ENCODE measurements at regions not wholly inside any gene's neighbourhood (a gene's known extent, or its start where the extent isn't known, plus 50 kb on each side); places are given as distances from the start of the nearest gene placed in this dataset.

DNA sequence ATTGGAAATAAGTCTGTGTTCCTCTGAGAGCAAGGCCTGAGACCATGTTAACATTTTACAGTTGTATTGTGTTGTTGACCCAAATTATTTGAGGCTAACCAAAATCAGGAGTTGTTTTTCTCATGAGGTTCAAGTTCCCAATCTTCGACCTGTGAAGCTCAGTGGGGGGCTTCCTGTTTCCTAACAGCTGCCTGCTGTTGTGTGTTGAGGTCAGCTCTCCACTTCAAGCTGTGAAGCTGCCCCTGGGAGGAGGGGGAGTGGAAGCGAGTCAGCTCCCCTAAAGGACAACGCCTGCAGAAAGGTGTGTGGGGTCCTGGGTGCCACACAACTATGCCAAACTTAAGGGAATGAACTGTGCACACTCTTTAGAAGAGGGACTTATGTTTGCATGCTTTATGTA, 295.5 kb downstream of the IRX1 start:
- no peak for DNase-seq

DNA sequence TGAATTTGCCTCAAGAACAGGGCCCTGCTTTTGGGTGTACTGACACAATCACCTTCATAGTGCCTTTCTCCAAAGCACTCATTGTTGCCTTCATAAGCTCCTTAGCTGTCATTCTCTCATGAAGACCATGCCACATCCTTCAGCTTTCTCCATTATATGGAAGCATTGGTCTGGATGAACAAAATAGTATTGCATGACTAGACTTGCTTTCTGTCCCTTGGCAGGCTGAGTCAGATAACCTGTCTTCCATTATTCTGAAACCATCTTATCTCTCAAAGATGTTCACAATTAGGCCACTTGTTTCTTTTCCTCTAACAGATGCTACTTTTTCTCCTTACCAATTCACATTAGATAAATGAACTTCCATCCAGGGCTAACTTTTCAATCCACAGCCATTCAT, 297.9 kb downstream of the IRX1 start:
- no peak for DNase-seq

DNA sequence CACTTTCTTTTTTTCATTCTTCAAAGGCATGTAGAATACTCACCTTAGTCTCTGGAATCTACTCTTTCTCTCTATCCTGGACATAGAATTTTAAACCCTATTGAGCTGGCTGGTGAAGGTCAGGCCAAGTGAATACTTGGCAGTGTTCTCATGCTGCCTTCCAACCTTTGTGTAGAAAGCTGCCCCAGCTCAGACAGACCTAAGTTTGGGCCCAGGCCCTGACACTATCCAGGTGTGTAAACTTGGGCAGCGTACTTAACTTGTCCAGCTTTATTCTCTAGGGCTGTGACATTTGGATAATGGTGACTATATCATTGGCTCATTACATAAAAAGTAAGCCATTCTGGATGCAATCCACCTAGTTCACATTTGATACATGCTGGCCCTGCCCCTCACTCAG, 298.3 kb downstream of the IRX1 start:
- no peak for DNase-seq

DNA sequence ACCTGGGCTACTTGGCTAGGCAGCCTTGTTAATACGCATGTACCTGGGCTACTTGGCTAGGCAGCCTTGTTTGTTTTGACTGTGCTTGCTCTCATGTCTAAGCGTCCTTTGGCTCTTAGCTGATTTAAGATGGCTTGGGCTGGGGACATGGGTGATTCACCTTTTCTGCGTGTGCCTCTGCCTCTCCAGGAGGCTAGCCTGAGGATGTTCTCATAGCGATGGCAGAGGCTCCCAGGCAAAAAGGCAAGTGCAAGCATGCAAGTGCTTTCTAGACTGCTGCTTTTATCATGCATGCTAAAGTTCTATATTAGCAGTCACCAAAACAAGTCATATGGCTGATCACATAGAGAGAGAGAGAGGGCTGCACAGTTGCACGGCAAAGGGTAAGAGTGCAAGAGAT, 300.5 kb downstream of the IRX1 start:
- no peak for DNase-seq

DNA sequence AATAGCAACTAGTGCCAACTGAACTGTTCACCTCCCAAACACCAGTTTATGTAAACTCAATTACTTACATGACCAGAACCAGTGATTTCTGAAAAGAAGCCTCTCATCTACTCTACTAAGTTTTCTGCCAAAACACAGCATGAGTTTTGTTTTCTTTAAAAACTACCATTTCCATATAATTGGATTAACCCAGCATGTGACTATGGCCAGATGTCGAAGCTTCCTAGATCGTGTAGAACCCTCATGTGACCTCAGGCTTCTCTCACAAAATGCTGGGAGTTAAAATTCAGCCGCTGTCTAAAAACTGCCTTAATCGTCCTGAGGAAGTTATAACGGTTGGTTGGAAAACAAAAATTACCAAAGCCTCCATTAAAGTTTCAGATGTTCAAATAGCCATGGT, 303.5 kb downstream of the IRX1 start:
- no peak for DNase-seq

DNA sequence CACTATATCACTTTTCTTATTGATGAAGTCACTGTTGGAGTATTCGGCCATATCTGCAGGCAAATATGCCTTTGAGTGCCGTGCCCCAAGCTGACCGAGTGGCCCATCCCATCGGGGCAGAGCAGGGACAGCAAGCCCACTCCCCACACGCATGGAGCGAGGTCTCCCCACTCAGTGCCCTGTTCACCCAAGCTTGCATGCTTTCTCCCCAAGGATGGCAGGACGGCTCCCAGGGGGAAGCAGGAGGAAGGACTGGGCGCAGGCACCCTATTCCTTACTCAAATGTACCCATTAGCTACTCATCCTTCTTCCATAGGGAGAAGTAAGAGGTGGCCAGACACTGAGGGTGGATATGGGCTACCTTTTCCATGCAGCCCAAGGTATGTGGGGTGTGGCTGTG, 309.0 kb downstream of the IRX1 start:
- DNase-seq = no peak

DNA sequence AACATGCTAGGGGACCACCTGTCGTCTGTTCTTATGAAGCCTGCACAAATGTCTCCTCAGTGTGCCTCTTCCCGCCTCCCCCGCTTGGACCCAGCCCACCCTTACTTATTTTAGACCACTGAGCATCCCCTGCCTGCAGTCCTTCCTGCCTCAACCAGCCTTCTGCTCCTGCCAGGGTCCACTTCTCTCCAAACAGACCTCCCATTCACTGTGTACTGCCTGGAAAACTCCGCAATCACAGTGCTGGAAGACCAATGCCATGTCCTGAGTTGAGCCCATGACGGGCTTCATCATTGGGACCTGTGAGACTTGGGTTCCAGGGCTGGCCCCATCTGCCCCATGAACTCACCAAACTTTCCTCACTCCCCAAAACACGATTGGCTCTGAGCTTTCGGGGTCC, 309.4 kb downstream of the IRX1 start:
- DNase-seq = no peak

DNA sequence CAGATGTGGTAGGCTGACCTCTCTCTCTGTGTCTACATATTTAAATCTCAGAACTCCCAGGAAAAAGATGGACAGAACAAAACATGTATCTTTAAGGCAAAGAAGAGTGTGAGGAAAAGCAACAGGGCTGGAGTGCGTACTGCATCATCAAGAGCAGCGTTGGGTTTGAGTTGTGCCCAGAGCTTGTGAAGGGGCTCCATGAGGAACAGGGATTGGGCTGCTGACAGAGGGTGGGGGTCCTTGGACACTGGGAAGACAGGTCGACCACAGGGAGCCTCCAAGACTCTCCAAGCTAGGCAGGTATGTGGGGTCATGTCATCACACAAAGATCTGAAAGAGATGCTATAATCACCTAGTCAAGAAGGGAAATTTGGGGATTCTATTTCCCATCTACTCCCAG, 309.9 kb downstream of the IRX1 start:
- no peak for DNase-seq

DNA sequence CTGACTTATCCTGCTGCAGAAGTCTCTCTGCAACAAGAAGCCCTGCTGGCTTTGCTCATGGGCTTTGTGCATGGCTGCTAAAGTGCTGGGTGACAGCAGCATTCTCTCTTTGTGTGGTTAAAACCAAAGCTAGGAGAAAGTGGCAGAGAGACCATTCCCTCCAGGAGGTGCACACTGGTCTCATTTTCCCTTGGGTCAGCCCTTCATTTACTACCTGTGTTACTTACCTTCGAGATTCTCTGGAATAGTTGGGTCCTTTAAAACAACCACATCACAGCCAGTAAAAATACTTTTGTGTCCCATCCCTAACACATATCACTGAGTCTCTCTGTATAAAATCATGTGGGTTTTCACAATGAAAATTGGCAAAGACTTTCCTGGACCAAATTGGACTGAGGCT, 315.5 kb downstream of the IRX1 start:
- no peak for DNase-seq

DNA sequence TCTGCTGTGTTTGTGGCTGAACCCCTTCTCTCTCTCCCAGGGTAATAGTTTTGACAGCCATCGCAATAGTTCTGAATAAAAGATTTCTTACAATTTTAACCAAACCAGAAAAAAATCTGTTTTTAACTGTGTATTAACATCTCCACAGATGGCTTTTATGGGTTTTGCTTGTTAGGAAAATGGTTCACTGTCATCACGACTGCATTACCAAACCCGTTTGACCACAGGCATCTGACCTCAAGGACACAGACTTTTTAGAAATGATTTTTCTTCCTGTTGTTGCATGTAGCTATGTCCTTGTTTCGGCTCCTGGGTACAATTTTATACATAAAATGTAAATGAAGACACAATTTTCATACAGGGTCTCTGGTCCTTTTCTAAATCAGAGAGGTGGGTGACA, 316.1 kb downstream of the IRX1 start:
- no peak for DNase-seq

DNA sequence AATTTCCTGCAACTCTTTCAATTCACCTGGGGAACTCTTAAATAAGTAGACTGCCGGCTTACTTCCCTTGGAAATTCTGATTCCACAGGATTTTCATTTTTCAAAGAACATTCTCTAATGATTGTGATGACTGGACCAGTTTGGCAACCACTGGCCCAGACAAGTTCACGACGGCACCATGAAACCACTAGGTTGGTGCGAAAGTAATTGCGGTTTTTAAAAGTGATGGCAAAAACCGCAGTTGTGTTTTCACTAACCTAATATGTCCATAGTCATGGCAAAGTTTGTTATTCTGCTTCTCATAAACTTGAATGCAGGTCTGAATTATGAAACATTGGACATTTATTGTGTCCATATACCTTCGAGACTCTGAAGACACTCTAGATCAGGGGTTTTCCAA, 317.2 kb downstream of the IRX1 start:
- DNase-seq = no peak

DNA sequence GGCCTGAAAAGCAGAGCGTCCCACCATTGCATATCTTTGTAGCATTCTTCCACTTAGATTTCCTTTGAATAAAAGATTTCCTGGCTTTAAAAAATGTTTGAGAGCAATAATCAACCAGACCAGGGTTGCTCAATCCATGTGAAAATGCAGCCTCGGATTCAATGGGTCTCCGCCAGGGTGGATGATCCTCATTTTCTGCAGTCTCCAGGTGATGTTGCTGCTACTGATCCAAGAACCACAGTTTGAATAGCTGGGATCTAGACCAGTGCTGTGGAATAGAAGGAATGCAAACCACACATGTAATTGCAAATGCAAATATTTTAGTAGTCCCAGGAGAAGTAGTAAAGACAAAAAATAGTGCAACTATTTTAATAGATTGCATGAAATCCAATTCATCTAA, 317.6 kb downstream of the IRX1 start:
- DNase-seq = no peak

DNA sequence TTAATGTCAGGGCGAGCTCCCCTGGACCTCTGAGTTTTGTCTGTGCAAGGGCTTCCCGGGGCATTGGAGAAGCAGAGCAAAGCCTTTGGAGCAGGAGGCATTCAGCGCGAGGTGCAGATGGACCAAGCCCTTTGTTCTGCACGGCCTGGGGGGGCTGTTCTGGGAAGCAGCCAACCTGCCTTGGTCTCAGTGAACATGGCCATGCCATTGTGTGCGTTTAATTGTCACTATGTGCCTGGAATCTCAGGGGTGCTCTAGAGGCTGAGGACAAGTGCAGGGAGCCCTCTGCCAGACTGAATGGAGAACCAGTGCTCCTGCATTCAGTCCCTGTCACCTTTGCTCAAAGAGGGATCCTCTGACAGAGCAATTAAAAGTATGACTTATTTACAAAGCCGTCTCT, 329.4 kb downstream of the IRX1 start:
- no peak for DNase-seq

DNA sequence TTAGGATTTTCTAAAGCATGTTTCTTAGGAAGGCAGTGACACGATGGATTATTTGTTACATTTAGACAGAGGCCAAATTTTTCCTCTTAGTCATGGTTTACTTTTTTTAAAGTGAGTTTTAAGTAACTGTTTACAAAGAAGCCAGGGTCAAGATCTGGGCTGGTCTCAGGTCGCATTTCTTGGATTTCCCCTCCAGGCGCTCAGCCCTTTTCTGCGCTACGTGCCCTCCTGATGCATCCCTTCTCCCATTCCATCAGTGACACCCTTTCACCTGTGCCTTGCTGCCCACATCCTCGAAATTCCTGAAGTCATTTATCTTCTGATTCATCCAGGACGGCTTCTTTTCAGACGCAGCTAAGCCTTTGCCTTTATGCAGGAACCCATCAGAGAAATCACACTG, 330.3 kb downstream of the IRX1 start:
- DNase-seq = no peak

DNA sequence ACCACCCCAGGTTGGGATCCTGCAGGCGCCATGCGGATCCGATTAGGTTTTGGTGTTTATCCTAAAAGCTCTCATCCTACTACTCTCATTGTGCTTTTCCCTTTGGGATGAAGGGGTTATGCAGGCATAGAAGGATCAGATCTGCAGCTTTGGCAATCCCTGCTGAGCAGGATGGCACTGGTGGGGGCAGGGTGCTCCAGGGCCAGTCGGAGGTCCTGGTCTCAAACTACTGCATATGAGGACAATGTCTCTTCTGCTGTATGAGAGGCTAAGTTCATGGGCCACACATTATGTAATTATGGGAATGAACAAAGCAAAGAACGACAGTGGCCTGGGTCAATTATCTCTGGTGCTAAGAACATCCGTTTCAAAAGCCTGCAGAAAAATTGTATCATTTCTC, 334.2 kb downstream of the IRX1 start:
- no peak for DNase-seq

DNA sequence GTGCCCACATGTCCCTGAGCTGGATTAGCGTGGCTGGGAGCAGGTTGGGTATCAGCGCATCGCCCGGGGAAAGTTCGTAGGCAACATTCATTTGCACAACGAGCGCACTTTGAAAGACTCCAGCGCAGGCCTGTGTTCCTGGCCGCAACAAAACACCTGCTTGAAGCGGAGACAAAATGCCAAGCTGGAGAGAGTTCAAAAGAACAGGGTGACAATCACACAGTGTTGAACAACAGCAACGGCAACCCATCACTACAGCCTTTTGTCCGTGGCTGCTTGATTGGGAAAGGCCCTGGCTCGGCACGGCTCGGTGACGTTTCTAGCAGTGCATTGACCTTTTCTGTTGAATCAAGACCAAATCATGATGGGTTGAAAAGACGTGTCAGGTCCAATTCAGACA, 336.3 kb downstream of the IRX1 start:
- no peak for DNase-seq

DNA sequence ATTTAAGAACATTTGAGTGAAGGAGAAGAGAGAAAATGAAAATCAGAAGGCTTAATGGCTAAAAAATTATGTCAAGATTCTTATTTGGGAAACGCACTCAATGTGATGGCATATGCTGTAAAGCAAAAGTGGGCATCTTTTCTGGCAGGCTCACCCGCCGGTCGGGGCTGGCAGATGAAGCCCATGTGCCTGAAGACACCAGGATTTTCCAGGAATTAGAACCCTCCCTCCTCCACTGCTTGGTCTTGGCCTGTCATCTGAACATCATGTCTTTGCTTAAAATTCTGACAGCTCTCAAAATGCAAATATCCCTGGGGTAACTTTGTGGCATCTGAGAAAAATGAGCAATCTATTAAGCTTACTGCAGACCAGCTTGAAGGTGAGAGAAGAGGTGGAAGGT, 337.9 kb downstream of the IRX1 start:
- DNase-seq = no peak

DNA sequence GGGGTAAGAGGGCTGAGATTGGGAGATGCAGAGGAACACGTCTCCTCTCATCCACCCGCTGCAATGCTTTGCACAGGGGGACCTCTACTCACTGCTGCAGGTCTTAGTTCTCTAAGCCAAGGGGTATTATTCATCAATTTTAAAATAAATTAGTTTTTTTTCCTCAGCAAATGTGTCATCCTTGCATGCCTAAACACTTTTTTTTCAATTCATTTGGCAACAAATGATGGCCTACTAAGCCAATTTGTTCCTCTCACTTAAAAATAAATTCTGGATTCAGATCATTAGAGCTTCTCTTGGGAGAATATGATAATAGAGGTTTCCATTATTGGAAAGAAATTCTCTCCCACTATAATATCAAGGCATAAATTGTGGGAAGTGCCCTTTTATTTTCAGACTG, 338.3 kb downstream of the IRX1 start:
- DNase-seq = no peak

DNA sequence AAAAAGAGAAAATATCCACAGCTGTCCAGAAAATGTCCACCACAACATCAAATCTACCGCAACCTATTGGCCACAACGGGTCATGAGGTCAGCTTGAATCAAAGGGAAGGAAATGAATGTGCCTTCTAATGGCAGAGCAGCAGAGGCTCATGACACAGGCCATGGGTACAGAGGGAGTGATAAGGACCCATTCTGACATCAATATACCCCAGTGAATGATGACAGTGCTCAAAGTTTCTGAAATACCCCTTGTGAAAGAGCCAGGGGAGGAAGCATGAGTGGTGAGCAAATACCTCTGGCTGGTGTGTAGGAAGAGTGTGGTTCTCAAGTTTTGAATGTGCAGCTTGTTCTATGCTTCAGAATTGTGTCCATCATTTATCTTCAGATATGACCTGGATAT, 348.2 kb downstream of the IRX1 start:
- no peak for DNase-seq

DNA sequence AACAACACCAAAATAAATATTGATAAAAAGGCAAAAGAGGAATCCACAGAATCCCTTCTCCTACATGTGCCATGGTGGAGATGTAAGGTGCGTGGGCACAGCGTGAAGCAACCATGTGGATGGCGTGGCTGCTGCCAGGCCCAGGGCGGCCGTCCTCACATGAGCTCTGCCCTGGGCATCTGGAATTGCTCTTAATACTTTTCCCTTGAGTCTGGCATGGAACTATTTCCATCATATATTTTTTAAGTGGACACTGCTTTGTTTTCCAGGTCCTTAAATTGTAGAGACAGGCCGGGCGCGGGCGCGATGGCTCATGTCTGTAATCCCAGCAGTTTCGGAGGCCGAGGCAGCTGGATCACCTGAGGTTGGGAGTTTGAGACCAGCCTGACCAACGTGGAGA, 349.3 kb downstream of the IRX1 start:
- no peak for DNase-seq

DNA sequence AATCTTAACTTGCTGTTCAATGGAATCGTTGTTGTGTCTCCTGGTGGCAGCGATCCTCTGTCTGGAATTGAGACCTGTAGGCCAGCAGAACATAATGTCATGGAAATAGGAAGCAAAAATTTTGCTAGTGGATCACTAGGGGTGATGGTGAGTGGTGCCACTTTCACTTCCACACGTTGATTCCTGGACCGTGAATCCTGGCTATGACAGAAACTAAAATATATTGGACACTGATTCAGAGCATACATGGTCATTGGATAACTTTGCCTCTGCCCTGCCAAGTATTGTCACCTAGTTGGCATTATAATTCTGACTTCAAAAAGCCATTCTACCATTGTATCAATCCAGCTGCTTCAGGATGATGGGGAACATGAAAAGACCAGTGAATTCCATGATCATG, 353.2 kb downstream of the IRX1 start:
- DNase-seq = no peak

DNA sequence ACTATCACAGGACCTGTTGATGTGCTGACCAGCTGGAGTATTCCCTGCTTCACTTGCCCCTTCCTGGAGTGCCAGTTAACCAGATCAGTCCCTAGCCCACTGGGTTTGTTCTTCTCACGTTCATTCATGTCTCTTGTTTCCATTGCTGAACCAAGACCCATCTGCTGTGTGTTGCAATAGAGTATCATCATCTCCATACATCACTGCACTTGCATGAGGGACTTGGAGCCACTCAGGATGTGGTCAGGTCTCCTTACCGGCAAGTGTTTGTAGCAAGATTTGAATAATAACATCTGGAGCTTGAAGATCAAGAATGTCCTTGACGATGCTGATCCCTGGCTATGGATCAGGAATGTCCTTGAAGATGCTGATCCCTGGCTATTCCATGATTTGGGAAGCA, 358.6 kb downstream of the IRX1 start:
- no peak for DNase-seq

DNA sequence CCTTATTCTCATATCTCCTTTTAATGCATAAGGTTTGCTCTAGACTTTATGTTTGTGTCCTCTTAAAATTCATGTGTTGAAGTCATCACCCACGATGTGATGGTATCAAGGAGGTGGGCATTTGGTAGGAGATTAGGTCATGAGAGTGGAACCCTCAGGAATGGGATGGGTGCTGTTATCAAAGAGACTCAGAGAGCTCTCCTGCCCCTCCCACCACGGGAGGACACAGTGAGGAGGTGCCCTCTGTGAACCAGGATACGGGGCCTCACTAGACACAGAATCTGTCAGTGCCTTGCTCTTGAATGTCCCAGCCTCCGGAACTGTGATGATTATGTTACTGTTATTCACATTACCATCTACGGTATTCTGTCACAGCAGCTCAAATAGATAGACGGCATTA, 359.0 kb downstream of the IRX1 start:
- no peak for DNase-seq

DNA sequence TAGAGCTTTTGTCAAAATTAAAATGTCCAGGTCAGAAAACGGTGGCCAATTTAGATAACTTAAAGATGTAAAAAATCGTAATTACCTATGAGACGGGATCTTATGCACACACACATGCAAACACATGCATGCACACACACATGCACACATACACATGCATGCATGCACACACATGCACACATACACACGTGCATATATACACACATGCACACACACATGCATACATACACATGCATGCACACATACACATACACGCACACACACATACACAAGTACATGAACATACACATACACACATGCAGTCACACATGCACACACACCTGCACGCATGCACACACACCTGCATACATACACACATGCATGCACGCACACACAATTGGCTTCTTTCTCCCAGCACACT, 362.0 kb downstream of the IRX1 start:
- no peak for DNase-seq

DNA sequence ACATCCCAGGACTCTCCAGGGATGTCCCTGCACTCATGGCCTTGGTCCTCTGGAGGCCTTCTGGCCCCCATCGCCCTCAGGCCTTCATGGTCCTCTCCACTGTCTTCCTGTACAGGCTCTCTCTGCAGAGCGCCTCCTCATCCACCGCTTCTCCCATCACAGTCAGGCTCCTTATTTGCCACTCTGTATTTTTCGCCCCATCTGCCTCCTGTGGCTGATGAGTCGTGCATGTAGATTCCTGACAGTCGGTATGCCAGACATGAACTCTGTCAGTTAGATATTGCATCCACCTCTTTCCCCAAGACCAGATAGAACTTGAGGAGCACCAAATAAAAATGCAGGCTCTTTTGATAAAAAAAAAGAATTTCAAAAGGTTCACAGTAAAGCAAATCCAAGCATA, 362.8 kb downstream of the IRX1 start:
- DNase-seq = no peak

DNA sequence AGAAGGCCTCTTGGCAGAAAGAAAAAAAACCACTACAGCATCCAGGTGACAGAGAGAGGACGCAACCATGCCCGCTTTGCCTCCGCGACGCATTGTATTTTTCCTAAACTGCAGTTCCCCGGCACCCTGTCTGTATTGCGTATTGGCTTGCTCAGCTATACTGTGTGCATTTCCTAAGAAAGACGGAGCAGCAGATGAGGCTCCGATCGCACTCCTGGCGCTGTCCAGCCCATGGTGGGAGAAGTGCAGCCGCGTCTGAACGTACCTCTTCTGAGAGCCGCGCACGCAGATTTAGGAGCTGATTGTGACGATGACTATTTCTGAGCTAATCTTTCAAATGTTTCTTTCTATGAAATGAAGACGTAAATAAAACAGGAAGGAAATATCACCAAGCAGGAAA, 366.5 kb downstream of the IRX1 start:
- DNase-seq = no peak

DNA sequence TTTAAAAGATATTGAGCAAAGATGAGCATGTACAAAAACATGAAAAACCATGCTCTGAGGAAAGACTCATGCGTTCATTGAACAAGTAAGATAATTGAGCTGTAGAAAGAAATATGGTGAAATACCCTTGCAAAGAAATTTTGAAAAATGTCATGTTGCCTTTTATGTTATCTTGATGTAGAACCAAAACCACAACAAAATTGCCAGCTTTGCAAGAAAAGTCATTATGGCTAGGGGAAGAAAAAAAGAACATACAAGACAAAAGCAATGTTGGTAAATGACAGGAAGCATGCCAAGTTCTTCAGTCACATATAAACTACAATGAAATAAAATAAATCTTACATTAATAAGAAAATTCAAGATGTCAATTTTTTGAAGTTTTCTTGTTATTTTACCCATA, 368.0 kb downstream of the IRX1 start:
- DNase-seq = no peak
